Right atrium auricular region (tissue), 2 donors: ENCODE measurements at regions not wholly inside any gene's neighbourhood (a gene's known extent, or its start where the extent isn't known, plus 50 kb on each side); places are given as distances from the start of the nearest gene placed in this dataset.
"Not testable (repeated sequence)": the region's sequence is repeated elsewhere in the genome, so short reads cannot be mapped to it uniquely, and the experiment has no call there.

Source experiments
- DNase-seq: peaks from one replicate; pipeline ENCODE4 v3.0.0-alpha.2; 2019; ENCODE audit warnings: low spot score
- H3K27ac ChIP-seq, 2 donors: fragments of 200-600 bp; sonication (generic); 1 replicate in 1 of 2; 2 replicates in 1 of 2; pipeline ENCODE4 v1.5.1; 2016 to 2019
- H3K27me3 ChIP-seq, 2 donors: fragments of 200-600 bp; sonication (generic); one replicate each; pipeline versions ENCODE4 v1.5.1 to v1.6.0; 2017 to 2019
- H3K36me3 ChIP-seq: fragments of 200-600 bp; sonication (generic); one replicate; pipeline ENCODE4 v1.5.1; 2016
- H3K4me1 ChIP-seq, 2 donors: fragments of 200-600 bp; sonication (generic); one replicate each; pipeline versions ENCODE4 v1.5.1 to v1.6.0; 2017 to 2019
- H3K4me3 ChIP-seq, 2 donors: fragments of 200-600 bp; sonication (generic); 1 replicate in 1 of 2; 2 replicates in 1 of 2; pipeline ENCODE4 v1.5.1; 2017 to 2019; ENCODE audit warnings: mild to moderate bottlenecking in 1 of 2, moderate library complexity in 1 of 2
- H3K9me3 ChIP-seq, 2 donors: fragments of 200-600 bp; sonication (generic); one replicate each; pipeline ENCODE4 v1.5.1; 2019

DNA sequence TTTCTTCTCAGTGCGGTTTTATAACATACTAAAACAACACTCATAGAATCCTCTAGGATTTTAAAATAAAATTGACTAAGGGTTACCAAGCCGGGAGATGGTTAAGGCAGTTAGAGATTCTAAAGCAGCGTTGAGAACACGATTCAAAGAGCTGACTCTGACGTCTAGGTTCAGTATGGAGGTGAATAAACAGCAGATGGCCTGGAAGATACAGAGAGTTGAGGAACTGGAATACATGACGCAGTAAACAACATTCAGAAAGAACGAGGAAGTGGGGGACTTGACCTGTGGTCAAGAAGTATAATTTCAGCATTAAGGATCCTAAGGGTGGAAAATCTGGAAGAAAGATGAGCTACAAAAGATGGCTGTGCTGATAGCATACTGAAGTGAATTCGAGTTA, 68.4 kb upstream of the NBPF26 start:
- not testable (repeated sequence) for H3K9me3 ChIP-seq, DNase-seq, H3K27ac ChIP-seq, H3K36me3 ChIP-seq, H3K4me1 ChIP-seq, H3K4me3 ChIP-seq, H3K27me3 ChIP-seq

DNA sequence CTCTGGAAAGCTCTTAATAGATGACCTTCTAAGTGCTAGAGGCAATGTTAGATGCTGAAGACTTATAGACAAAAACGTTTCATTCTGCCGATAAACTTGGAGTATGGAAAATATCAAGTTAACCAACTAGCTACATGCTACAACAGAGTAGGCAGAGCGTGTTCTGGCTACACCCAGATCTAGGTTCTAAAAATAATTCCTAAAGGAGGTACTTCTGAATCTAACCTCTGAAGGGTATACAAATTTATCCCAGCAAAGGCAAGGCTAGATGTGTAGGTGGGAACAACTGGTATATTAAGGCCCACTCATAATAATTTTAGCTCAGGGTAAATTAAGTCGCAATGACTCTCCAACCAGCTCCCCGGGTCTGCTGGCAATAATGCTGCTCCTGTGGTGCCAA, 67.6 kb upstream of the NBPF26 start:
- H3K9me3 ChIP-seq, H3K36me3 ChIP-seq, H3K27me3 ChIP-seq, H3K4me3 ChIP-seq, H3K4me1 ChIP-seq, H3K27ac ChIP-seq, DNase-seq: not testable (repeated sequence)

DNA sequence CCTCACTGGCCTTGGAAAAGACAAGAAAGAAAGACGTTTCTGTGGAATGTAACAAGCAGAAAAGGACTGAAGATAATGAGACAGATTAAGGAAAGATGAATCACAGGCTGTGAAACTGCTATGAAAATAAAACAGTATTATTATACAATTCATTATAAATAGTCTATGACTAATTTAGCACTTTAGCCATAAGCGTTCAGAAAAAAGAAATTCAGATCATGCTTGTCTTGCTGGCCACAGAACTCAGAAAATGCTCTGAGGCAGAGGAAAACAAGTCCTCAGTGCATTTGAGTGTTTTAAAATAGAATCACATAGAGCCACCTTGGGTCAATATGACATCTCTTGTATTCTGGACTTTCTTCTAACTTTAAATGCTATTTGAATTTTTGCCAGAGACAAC, 65.9 kb upstream of the NBPF26 start:
- H3K27ac ChIP-seq, H3K9me3 ChIP-seq, H3K4me3 ChIP-seq, DNase-seq, H3K27me3 ChIP-seq, H3K4me1 ChIP-seq, H3K36me3 ChIP-seq: not testable (repeated sequence)

DNA sequence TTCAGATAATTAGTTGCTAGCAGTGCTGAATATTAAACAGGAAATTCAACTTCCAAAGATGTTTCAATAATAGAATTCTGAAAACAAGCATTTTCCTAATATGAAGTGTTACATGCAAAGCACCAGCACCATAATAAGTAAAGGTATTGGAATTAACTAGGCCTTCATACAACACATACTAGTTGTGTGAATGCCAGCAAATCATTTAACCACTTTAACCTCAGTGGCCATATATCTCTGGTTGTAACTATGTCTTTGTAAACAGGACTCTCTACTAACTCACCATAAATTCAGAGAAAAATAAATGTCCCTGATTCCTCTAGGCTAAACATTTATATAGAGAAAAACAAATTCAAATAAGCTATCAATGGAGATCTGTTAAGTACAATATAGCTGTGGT, 65.1 kb upstream of the NBPF26 start:
- H3K9me3 ChIP-seq, DNase-seq, H3K4me3 ChIP-seq, H3K36me3 ChIP-seq, H3K4me1 ChIP-seq, H3K27me3 ChIP-seq, H3K27ac ChIP-seq: not testable (repeated sequence)

DNA sequence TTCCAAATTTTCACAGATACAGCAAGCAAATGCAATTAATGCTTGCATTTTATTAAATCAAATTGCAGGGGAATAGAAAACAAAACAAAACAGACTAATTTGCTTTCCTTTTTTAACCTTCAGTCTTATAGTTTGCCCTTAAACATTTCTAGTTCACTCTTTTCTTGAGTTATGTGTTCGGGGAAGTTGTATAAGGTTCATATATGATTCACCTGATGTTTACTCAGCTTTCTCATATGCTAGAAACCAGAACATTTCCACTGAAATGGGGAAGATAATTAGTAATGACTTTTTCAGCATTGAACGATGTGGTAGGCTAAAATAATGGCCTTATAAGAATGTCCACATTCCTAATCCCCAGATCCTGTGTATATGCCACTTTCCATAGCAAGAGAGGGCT, 64.6 kb upstream of the NBPF26 start:
- H3K27ac ChIP-seq, H3K9me3 ChIP-seq, H3K4me3 ChIP-seq, H3K4me1 ChIP-seq, H3K27me3 ChIP-seq, DNase-seq, H3K36me3 ChIP-seq: not testable (repeated sequence)

DNA sequence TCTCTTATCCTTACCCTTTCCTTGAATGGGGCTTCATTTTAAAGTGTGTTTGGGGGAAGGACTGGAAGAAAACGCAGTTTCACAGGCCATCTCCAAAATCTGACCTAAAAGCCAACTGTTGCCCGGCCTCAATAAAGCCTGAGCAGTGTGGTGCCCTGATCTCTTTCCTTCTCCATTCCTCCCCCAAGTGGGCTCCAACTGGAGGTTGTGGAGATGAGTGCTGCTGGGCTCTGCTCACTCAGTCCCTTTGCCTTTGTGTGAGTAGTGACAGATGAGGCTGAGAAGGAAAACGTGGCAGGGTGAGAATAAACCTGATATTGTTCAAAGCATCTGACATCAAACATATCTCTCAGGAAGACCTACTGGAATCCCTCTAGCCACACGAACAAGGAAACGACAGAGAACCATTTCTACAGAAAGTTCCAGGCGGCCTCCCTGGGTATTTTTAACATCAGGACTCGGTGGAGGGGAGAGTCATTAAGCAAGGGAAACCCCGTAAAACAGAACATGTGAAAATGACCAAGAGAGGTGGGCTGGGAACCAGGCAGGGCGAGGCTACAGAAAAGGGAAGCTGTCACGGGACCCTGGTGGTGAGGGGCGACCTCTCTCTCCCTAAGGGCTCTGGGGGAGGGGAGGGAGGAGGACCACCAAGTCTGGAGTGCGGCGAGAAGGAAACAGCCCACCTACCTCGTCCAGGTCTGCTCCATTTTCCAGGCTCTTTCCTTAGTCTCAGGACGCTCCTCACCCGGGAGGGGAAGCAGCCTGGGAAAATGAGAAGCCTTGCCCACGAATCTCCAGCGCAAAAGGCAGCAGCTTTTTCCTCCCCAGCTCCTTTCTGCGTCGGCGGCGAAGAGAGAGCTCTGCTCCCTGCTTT, 59.1 kb upstream of the NBPF26 start:
- peak overlapping the region in 1 of 2 donors; percentile 46 for H3K4me3 ChIP-seq
- not testable (repeated sequence) for H3K27me3 ChIP-seq
- peak overlapping the region in 1 of 2 donors; percentile 71 for H3K27ac ChIP-seq

DNA sequence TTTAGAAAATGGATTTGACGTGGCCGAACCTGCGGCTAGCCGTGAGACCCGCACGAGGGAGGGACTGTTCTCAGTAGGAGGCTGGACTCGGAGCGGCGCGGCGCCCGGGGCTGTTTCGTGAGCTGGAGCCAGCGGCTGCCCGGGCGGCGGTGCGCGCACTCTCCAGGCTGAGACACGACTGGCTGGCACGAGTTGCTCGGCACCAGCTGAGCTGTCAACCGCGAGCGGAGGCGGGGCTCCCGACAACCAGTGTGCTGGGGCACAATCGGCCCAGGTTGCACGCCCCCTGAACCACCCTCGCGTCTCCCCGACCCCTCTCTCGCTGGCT, 58.5 kb upstream of the NBPF26 start:
- peak overlapping the region in 1 of 2 donors; percentile 46 for H3K4me3 ChIP-seq
- H3K9me3 ChIP-seq, DNase-seq, H3K4me1 ChIP-seq, H3K36me3 ChIP-seq, H3K27me3 ChIP-seq: not testable (repeated sequence)
- H3K27ac ChIP-seq: peak overlapping the region in 1 of 2 donors; percentile 71

More for the DNA sequence above, 59.1 kb upstream of the NBPF26 start:
- not testable (repeated sequence) for H3K36me3 ChIP-seq, DNase-seq, H3K9me3 ChIP-seq, H3K4me1 ChIP-seq

DNA sequence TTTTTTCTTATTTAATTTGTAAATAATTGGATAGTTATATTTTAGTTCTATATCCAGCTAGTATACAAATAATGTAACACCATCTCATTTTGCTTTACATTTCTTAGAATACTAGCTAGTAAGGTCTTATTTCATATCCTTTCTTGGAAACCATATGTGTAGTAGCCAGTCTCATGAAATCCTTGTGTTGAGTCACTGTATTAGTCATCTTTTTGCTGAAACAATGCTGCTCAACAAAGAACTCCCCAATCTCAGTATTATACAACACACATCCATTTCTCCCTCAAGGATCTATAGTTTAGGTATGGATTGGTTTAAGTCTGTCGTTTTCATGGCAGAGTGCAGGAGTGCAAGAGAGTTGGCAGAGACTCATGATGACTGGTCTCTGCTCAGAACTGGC, 55.6 kb upstream of the NBPF26 start:
- not testable (repeated sequence) for DNase-seq, H3K27ac ChIP-seq, H3K36me3 ChIP-seq, H3K27me3 ChIP-seq, H3K4me1 ChIP-seq, H3K9me3 ChIP-seq, H3K4me3 ChIP-seq
